SK-N-MC (cell line): ENCODE measurements at regions not wholly inside any gene's neighbourhood (a gene's known extent, or its start where the extent isn't known, plus 50 kb on each side); places are given as distances from the start of the nearest gene placed in this dataset.

Experiments used
- EZH2 ChIP-seq: fragments of 200-600 bp; sonication (generic); IDR thresholded peaks from one replicate; pipeline ENCODE4 v1.6.1; 2017; ENCODE audit warnings: antibody characterized with exemption
- POLR2AphosphoS5 ChIP-seq: IDR thresholded peaks from 2 replicates; pipeline ENCODE4 v1.6.1; 2012; ENCODE audit warnings: mild to moderate bottlenecking, low read depth, low read length, borderline replicate concordance

DNA sequence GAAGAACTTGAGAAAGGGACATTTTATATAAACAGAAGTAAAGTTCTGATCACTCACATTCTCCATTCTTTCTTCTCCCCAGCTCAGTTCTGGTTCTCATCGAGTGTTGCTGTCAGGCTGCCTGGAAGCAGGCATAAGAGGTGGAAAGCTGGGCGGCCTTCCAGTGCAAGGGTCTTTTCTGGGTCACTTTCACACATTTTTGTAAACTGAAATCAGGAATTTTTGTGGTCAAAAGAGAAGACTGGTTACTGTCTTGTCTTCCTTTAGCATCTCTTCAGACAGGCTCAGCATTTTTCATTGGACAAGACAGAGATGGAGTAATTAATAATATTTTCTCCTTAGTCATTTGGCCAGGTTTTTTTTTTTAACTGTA, 93.7 kb downstream of the CTH start:
- TF ChIP-seq EZH2: no peak
- no peak for TF ChIP-seq POLR2AphosphoS5
